ENCODE measurements at regions not wholly inside any gene's neighbourhood (a gene's known extent, or its start where the extent isn't known, plus 50 kb on each side); places are given as distances from the start of the nearest gene placed in this dataset.

- ChIA-PET SMC1A (ENCODE audit: uncharacterized antibody, unreplicated experiment) (interaction anchor here (1.2 kb wide), 1 partner anchor 15 kb away, joined by 4 read pairs; no protein-coding TSS in a partner anchor), POLR2A (no interaction called here), RAD21 (ENCODE audit: unreplicated experiment) (no interaction called here), CTCF (interaction anchor here (1.9 kb wide), 1 partner anchor 12 kb away, joined by 5 read pairs; no protein-coding TSS in a partner anchor)
- TF ChIP-seq, protein P1, sequence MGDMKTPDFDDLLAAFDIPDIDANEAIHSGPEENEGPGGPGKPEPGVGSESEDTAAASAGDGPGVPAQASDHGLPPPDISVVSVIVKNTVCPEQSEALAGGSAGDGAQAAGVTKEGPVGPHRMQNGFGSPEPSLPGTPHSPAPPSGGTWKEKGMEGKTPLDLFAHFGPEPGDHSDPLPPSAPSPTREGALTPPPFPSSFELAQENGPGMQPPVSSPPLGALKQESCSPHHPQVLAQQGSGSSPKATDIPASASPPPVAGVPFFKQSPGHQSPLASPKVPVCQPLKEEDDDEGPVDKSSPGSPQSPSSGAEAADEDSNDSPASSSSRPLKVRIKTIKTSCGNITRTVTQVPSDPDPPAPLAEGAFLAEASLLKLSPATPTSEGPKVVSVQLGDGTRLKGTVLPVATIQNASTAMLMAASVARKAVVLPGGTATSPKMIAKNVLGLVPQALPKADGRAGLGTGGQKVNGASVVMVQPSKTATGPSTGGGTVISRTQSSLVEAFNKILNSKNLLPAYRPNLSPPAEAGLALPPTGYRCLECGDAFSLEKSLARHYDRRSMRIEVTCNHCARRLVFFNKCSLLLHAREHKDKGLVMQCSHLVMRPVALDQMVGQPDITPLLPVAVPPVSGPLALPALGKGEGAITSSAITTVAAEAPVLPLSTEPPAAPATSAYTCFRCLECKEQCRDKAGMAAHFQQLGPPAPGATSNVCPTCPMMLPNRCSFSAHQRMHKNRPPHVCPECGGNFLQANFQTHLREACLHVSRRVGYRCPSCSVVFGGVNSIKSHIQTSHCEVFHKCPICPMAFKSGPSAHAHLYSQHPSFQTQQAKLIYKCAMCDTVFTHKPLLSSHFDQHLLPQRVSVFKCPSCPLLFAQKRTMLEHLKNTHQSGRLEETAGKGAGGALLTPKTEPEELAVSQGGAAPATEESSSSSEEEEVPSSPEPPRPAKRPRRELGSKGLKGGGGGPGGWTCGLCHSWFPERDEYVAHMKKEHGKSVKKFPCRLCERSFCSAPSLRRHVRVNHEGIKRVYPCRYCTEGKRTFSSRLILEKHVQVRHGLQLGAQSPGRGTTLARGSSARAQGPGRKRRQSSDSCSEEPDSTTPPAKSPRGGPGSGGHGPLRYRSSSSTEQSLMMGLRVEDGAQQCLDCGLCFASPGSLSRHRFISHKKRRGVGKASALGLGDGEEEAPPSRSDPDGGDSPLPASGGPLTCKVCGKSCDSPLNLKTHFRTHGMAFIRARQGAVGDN (IDR thresholded peaks at IDR 0.05): no peak
- no peaks in the 10 kb centered on the region for H4K20me1 ChIP-seq (ENCODE audit: control insufficient read depth, insufficient read depth)
- in situ Hi-C loops (cut with MboI) (no loop called here), intact Hi-C loops (cut with micrococcal nuclease; ENCODE audit: unreplicated experiment) (no loop called here)
- H3K4me2 ChIP-seq (ENCODE audit: control insufficient read depth, insufficient read depth): no peak overlapping the region
- no peaks in the 10 kb centered on the region for H3K36me3 ChIP-seq (ENCODE audit: control insufficient read depth in 2 of 2, insufficient read depth in 2 of 2, low read length in 1 of 2)
- H3K4me3 ChIP-seq: no peak overlapping the region
- H3K9ac ChIP-seq (ENCODE audit: control insufficient read depth, insufficient read depth, low read length): no peak overlapping the region
- ATAC-seq: no peak
- H3K27me3 ChIP-seq (replicated peaks in 1 of 2; ENCODE audit: control insufficient read depth in 2 of 2, insufficient read depth in 2 of 2, low read length in 1 of 2): no peaks in the 10 kb centered on the region; a peak in 1 of 4 replicates
- H3K4me1 ChIP-seq (ENCODE audit: control insufficient read depth, insufficient read depth, low read length): no peaks in the 10 kb centered on the region
- no peak for DNase-seq (ENCODE audit: low read depth, low spot score)
- no peak for FAIRE-seq
- no peaks in the 10 kb centered on the region for H3K79me2 ChIP-seq (ENCODE audit: control insufficient read depth, insufficient read depth, low read length)
- no peak overlapping the region for H3K27ac ChIP-seq (ENCODE audit: control insufficient read depth, insufficient read depth)
- H3K9me3 ChIP-seq (replicated peaks; ENCODE audit: control insufficient read depth, insufficient read depth, low read length): no peaks in the 10 kb centered on the region
- BruUV-seq (replicated peaks): no TSS peak
- WGBS (ENCODE audit: insufficient coverage, insufficient replicate concordance, low lambda C conversion rate, missing lambda C conversion rate): 55% methylated on average over 4 of the region's 4 CpGs
- no peak overlapping the region for H2AFZ ChIP-seq (ENCODE audit: control insufficient read depth, low read depth, low read length)
Observed at GRCh38 chr2:60167089-60167488, 386.4 kb downstream of the BCL11A start.

DNA sequence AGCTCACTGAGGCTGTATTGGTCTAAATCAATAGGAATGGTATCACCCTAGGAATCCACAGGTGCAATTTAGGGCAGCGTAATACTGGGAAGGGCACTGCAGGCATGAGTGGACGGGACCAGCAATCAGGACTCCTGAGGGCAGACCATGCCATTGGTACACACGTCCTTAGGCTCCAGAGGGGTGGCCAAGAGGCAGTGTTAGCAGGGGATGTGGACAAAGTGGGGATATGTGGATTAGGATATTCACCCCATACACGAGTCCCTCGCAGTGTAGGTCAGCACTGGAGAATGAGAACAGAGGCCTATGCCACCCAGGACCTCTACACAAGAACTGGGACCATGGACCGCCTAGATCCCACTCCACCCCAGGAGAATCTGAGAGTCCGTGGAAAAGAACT lies 389.8 kb downstream of the BCL11A start:
- ChIA-PET RAD21 (ENCODE audit: unreplicated experiment) (no interaction called here), CTCF (interaction anchor here (0.6 kb wide), 1 partner anchor 505 kb away, joined by 3 read pairs; no protein-coding TSS in a partner anchor)
- 51% methylated on average over 7 of the region's 7 CpGs for WGBS (ENCODE audit: insufficient coverage, insufficient replicate concordance, low lambda C conversion rate, missing lambda C conversion rate)
- TF ChIP-seq, protein P2, sequence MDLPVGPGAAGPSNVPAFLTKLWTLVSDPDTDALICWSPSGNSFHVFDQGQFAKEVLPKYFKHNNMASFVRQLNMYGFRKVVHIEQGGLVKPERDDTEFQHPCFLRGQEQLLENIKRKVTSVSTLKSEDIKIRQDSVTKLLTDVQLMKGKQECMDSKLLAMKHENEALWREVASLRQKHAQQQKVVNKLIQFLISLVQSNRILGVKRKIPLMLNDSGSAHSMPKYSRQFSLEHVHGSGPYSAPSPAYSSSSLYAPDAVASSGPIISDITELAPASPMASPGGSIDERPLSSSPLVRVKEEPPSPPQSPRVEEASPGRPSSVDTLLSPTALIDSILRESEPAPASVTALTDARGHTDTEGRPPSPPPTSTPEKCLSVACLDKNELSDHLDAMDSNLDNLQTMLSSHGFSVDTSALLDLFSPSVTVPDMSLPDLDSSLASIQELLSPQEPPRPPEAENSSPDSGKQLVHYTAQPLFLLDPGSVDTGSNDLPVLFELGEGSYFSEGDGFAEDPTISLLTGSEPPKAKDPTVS (IDR thresholded peaks at IDR 0.05; ENCODE audit: low read depth, low read length): no peak
- TF ChIP-seq ASH2L (IDR thresholded peaks at IDR 0.05; ENCODE audit: borderline replicate concordance, low read depth) (no peak), RUNX3 (IDR thresholded peaks at IDR 0.05; ENCODE audit: low read length) (no peak), SREBF1 (IDR thresholded peaks at IDR 0.05; ENCODE audit: low read length) (no peak), LARP7 (IDR thresholded peaks at IDR 0.05) (no peak), TAF1 (IDR thresholded peaks at IDR 0.05; ENCODE audit: borderline replicate concordance, low read depth, low read length) (no peak), NRF1 (conservative IDR thresholded peaks at IDR 0.05; ENCODE audit: low read depth, low read length) (no peak), SMAD5 (IDR thresholded peaks at IDR 0.05; ENCODE audit: low read depth) (no peak)
- TF ChIP-seq, protein P3, sequence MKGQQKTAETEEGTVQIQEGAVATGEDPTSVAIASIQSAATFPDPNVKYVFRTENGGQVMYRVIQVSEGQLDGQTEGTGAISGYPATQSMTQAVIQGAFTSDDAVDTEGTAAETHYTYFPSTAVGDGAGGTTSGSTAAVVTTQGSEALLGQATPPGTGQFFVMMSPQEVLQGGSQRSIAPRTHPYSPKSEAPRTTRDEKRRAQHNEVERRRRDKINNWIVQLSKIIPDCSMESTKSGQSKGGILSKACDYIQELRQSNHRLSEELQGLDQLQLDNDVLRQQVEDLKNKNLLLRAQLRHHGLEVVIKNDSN (IDR thresholded peaks at IDR 0.05; ENCODE audit: borderline replicate concordance, extremely low read length, insufficient read depth, low read depth, low read length): no peak

More for the DNA sequence above, 389.8 kb downstream of the BCL11A start:
- POLR2A ChIA-PET: no interaction called here
- Histone ChIP-seq H2AFZ (ENCODE audit: control insufficient read depth, low read depth, low read length) (no peak overlapping the region), H3K4me1 (ENCODE audit: control insufficient read depth, insufficient read depth, low read length) (peaks cover 8% of the 10 kb centered on the region), H3K4me3 (no peak overlapping the region), H4K20me1 (ENCODE audit: control insufficient read depth, insufficient read depth) (no peaks in the 10 kb centered on the region), H3K27ac (ENCODE audit: control insufficient read depth, insufficient read depth) (no peak overlapping the region), H3K27me3 (replicated peaks in 1 of 2; ENCODE audit: control insufficient read depth in 2 of 2, insufficient read depth in 2 of 2, low read length in 1 of 2) (no peaks in the 10 kb centered on the region), H3K79me2 (ENCODE audit: control insufficient read depth, insufficient read depth, low read length) (no peaks in the 10 kb centered on the region), H3K36me3 (ENCODE audit: control insufficient read depth in 2 of 2, insufficient read depth in 2 of 2, low read length in 1 of 2) (no peaks in the 10 kb centered on the region), H3K9me3 (replicated peaks; ENCODE audit: control insufficient read depth, insufficient read depth, low read length) (no peaks in the 10 kb centered on the region), H3K9ac (ENCODE audit: control insufficient read depth, insufficient read depth, low read length) (no peak overlapping the region), H3K4me2 (ENCODE audit: control insufficient read depth, insufficient read depth) (no peak overlapping the region)
- in situ Hi-C loops (cut with MboI): no loop called here
- BruUV-seq (replicated peaks): no TSS peak
- SMC1A ChIA-PET (ENCODE audit: uncharacterized antibody, unreplicated experiment): interaction anchor here (1.7 kb wide), 1 partner anchor 11 kb away, joined by 5 read pairs; no protein-coding TSS in a partner anchor
- ATAC-seq (no peak), FAIRE-seq (no peak), DNase-seq (ENCODE audit: low read depth, low spot score) (no peak)
- intact Hi-C loops (cut with micrococcal nuclease; ENCODE audit: unreplicated experiment): loop anchor here (5.0 kb wide), 1 partner anchor 404 kb away; no protein-coding TSS in a partner anchor

Measured in GM12878 (cell line).